Type B pancreatic cell (in vitro differentiated cells): ENCODE measurements at regions not wholly inside any gene's neighbourhood (a gene's known extent, or its start where the extent isn't known, plus 50 kb on each side); places are given as distances from the start of the nearest gene placed in this dataset.
"Not testable (repeated sequence)": the region's sequence is repeated elsewhere in the genome, so short reads cannot be mapped to it uniquely, and the experiment has no call there.

Experiments
- DNase-seq: peaks from one replicate; pipeline ENCODE4 v3.0.0; 2021; ENCODE audit warnings: mixed read lengths; ENCODE audit not compliant: unreplicated experiment; ENCODE audit errors: extremely low spot score
- H3K27ac Mint-ChIP-seq: 2 replicates; pipeline ENCODE4 v1.8.0; 2021; ENCODE audit warnings: mild to moderate bottlenecking, mixed read lengths
- H3K27me3 Mint-ChIP-seq: 2 replicates; pipeline ENCODE4 v1.8.0; 2021; ENCODE audit warnings: mixed read lengths
- H3K36me3 Mint-ChIP-seq: 2 replicates; pipeline ENCODE4 v1.8.0; 2021; ENCODE audit warnings: mixed read lengths
- H3K4me1 Mint-ChIP-seq: one replicate; pipeline ENCODE4 v1.8.0; 2021; ENCODE audit warnings: mixed read lengths; ENCODE audit not compliant: unreplicated experiment
- H3K4me3 Mint-ChIP-seq: 2 replicates; pipeline ENCODE4 v1.8.0; 2021; ENCODE audit warnings: mild to moderate bottlenecking, mixed read lengths
- H3K9me3 Mint-ChIP-seq: 2 replicates; pipeline ENCODE4 v1.8.0; 2021; ENCODE audit warnings: mixed read lengths
- CTCF ChIP-seq: fragments of 200-600 bp; sonication (generic); conservative IDR thresholded peaks from 2 replicates; pipeline ENCODE4 v1.5.0; 2021; ENCODE audit warnings: antibody characterized with exemption, mild to moderate bottlenecking

- no peak for TF ChIP-seq CTCF
- no peak for DNase-seq
- Mint-ChIP-seq H3K27me3 (no peaks in the 10 kb centered on the region), H3K36me3 (peaks cover 4% of the 10 kb centered on the region), H3K9me3 (peaks cover 13% of the 10 kb centered on the region), H3K4me1 (no peaks in the 10 kb centered on the region), H3K27ac (no peak overlapping the region), H3K4me3 (no peak overlapping the region)
These were observed 296.1 kb downstream of the TRIML1 start for GRCh38 chr4:188435381-188435780.

- no peak for TF ChIP-seq CTCF
- DNase-seq, result no peak
- Mint-ChIP-seq H3K27ac (no peak overlapping the region), H3K36me3 (peaks cover under 1% of the 10 kb centered on the region), H3K4me3 (no peak overlapping the region), H3K4me1 (no peaks in the 10 kb centered on the region), H3K9me3 (peaks cover 8% of the 10 kb centered on the region), H3K27me3 (no peaks in the 10 kb centered on the region)
These were observed 298.3 kb downstream of the TRIML1 start for GRCh38 chr4:188437535-188437934.

- DNase-seq, H3K4me1 Mint-ChIP-seq, H3K9me3 Mint-ChIP-seq, H3K27me3 Mint-ChIP-seq, H3K36me3 Mint-ChIP-seq, H3K4me3 Mint-ChIP-seq, H3K27ac Mint-ChIP-seq: not testable (repeated sequence)
These were observed 299.2 kb downstream of the TRIML1 start for GRCh38 chr4:188438391-188438824.

GRCh38 chr4:188439641-188440311, 300.5 kb downstream of the TRIML1 start:
- no peak for TF ChIP-seq CTCF
- no peaks in the 10 kb centered on the region for H3K4me1 Mint-ChIP-seq
- no peaks in the 10 kb centered on the region for H3K9me3 Mint-ChIP-seq
- H3K27me3 Mint-ChIP-seq, result peaks cover 5% of the 10 kb centered on the region
- H3K27ac Mint-ChIP-seq, result peak overlapping the region; percentile 14
- H3K4me3 Mint-ChIP-seq, result no peak overlapping the region
- no peak for DNase-seq
- no peaks in the 10 kb centered on the region for H3K36me3 Mint-ChIP-seq

- no peak for TF ChIP-seq CTCF
- Mint-ChIP-seq H3K27ac (no peak overlapping the region), H3K4me3 (no peak overlapping the region), H3K4me1 (no peaks in the 10 kb centered on the region), H3K36me3 (no peaks in the 10 kb centered on the region), H3K27me3 (peaks cover 5% of the 10 kb centered on the region), H3K9me3 (no peaks in the 10 kb centered on the region)
- DNase-seq, result no peak
These were observed 305.3 kb downstream of the TRIML1 start for GRCh38 chr4:188444500-188444899.

GRCh38 chr4:188448996-188449395, 309.8 kb downstream of the TRIML1 start:
- Mint-ChIP-seq H3K4me1 (peaks cover 14% of the 10 kb centered on the region), H3K27me3 (peaks cover 11% of the 10 kb centered on the region)
- H3K9me3 Mint-ChIP-seq, H3K4me3 Mint-ChIP-seq, H3K36me3 Mint-ChIP-seq, H3K27ac Mint-ChIP-seq, DNase-seq: not testable (repeated sequence)

GRCh38 chr4:188450571-188450970, 311.3 kb downstream of the TRIML1 start:
- Mint-ChIP-seq H3K27me3 (peaks cover 13% of the 10 kb centered on the region), H3K27ac (no peak overlapping the region), H3K9me3 (peaks cover 5% of the 10 kb centered on the region), H3K4me1 (peaks cover 14% of the 10 kb centered on the region), H3K4me3 (no peak overlapping the region), H3K36me3 (no peaks in the 10 kb centered on the region)
- no peak for DNase-seq
- no peak for TF ChIP-seq CTCF
